NCI-H345 treated with DMSO at 0.1 percent for 48 hours (cell line): ENCODE measurements at regions not wholly inside any gene's neighbourhood (a gene's known extent, or its start where the extent isn't known, plus 50 kb on each side); places are given as distances from the start of the nearest gene placed in this dataset.

Source experiments
- DNase-seq: peaks from one replicate; lab custom pipeline; 2025; ENCODE audit not compliant: unreplicated experiment; lab: John Stamatoyannopoulos, UW

GRCh38 chr2:765369-765768, 88.2 kb upstream of the TMEM18 start:
- no peak for DNase-seq

GRCh38 chr2:763766-764525, 86.7 kb upstream of the TMEM18 start:
- DNase-seq, result no peak

GRCh38 chr2:762646-763045, 85.4 kb upstream of the TMEM18 start:
- DNase-seq, result no peak

- no peak for DNase-seq
Measured at GRCh38 chr2:761384-761783, 84.2 kb upstream of the TMEM18 start.

- DNase-seq, result no peak
Measured at GRCh38 chr2:760001-760400, 82.8 kb upstream of the TMEM18 start.

- DNase-seq, result no peak
Measured at GRCh38 chr2:758073-758820, 81.0 kb upstream of the TMEM18 start.

- DNase-seq, result no peak
Measured at GRCh38 chr2:753123-753522, 75.9 kb upstream of the TMEM18 start.

- no peak for DNase-seq
Measured at GRCh38 chr2:751474-751873, 74.3 kb upstream of the TMEM18 start.

GRCh38 chr2:750628-751027, 73.4 kb upstream of the TMEM18 start:
- DNase-seq, result no peak

- DNase-seq, result no peak
Measured at GRCh38 chr2:747762-748351, 70.7 kb upstream of the TMEM18 start.

- no peak for DNase-seq
Measured at GRCh38 chr2:746697-747096, 69.5 kb upstream of the TMEM18 start.

- no peak for DNase-seq
Measured at GRCh38 chr2:744088-744487, 66.9 kb upstream of the TMEM18 start.

- no peak for DNase-seq
Measured at GRCh38 chr2:742221-742620, 65.0 kb upstream of the TMEM18 start.

- DNase-seq, result no peak
Measured at GRCh38 chr2:741195-741496, 63.9 kb upstream of the TMEM18 start.

- DNase-seq, result peak; percentile 100
Measured at GRCh38 chr2:740322-741194, 63.4 kb upstream of the TMEM18 start.

- DNase-seq, result peak; percentile 99
Measured at GRCh38 chr2:739864-740321, 62.7 kb upstream of the TMEM18 start.

- DNase-seq, result no peak
Measured at GRCh38 chr2:736939-737338, 59.7 kb upstream of the TMEM18 start.

GRCh38 chr2:735670-736218, 58.5 kb upstream of the TMEM18 start:
- no peak for DNase-seq

GRCh38 chr2:734496-734895, 57.3 kb upstream of the TMEM18 start:
- no peak for DNase-seq

- no peak for DNase-seq
Measured at GRCh38 chr2:733495-733894, 56.3 kb upstream of the TMEM18 start.

GRCh38 chr2:733001-733400, 55.8 kb upstream of the TMEM18 start:
- no peak for DNase-seq
